Thoracic aorta (tissue), 2 donors: ENCODE measurements at regions not wholly inside any gene's neighbourhood (a gene's known extent, or its start where the extent isn't known, plus 50 kb on each side); places are given as distances from the start of the nearest gene placed in this dataset.

Source experiments
- ATAC-seq: fragments of 150-250 bp; one replicate; pipeline ENCODE4 v1.8.0; 2017; ENCODE audit warnings: low read depth; ENCODE audit not compliant: insufficient number of reproducible peaks, low FRiP score
- DNase-seq: peaks from one replicate; pipeline ENCODE4 v3.0.0-alpha.2; 2020; ENCODE audit warnings: low spot score
- H3K27ac ChIP-seq, 2 donors: fragments of 200-600 bp; sonication (generic); 1 replicate in 1 of 2; 2 replicates in 1 of 2; pipeline ENCODE4 v1.5.1; 2016; ENCODE audit warnings: mild to moderate bottlenecking in 2 of 2, moderate library complexity in 2 of 2
- H3K27me3 ChIP-seq: fragments of 200-600 bp; sonication (generic); replicated peaks from 2 replicates; pipeline ENCODE4 v1.6.0; 2016; ENCODE audit warnings: mild to moderate bottlenecking; ENCODE audit not compliant: insufficient read depth
- H3K36me3 ChIP-seq: fragments of 200-600 bp; sonication (generic); one replicate; pipeline ENCODE4 v1.5.1; 2016
- H3K4me1 ChIP-seq, 2 donors: fragments of 200-600 bp; sonication (generic); 1 replicate in 1 of 2; 2 replicates in 1 of 2; pipeline versions ENCODE4 v1.5.1 to v1.6.0; 2016; ENCODE audit warnings: low read depth in 2 of 2, mild to moderate bottlenecking in 1 of 2; ENCODE audit not compliant: control insufficient read depth in 1 of 2
- H3K4me3 ChIP-seq: fragments of 200-600 bp; sonication (generic); 2 replicates; pipeline ENCODE4 v1.5.1; 2016; ENCODE audit warnings: mild to moderate bottlenecking
- H3K9me3 ChIP-seq: fragments of 200-600 bp; sonication (generic); 2 replicates; pipeline ENCODE4 v1.5.1; 2016
- TF ChIP-seq, protein P1 (sequence below): fragments of 200-600 bp; sonication (generic); IDR thresholded peaks from one replicate; pipeline ENCODE4 v1.5.1; 2019; ENCODE audit warnings: antibody characterized with exemption

DNA sequence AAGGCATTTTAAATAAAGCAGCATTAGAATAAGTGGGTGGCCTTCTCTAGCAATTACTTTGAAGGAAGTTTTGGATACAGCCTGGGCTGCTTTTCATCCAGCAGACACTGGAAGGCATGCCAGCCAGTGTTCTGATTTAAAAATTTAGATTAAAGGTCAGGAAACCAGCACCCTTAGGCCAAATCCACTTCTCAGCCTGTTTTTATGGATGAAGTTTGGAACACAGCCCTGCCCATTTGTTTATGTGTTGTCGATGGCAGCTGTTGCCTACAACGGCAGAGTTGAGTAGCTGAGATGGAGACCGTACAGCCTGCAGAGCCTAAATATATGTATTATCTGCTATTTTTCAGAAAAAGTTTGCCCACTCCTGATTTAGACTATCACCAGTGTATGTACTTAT lies 313.6 kb upstream of the ACVR2A start:
- Histone ChIP-seq H3K27me3 (no peaks in the 10 kb centered on the region), H3K4me3 (no peak overlapping the region), H3K4me1 (no peaks in the 10 kb centered on the region), H3K27ac (no peak overlapping the region), H3K36me3 (no peaks in the 10 kb centered on the region), H3K9me3 (no peaks in the 10 kb centered on the region)
- ATAC-seq (no peak), DNase-seq (no peak)
- TF ChIP-seq, protein P1, sequence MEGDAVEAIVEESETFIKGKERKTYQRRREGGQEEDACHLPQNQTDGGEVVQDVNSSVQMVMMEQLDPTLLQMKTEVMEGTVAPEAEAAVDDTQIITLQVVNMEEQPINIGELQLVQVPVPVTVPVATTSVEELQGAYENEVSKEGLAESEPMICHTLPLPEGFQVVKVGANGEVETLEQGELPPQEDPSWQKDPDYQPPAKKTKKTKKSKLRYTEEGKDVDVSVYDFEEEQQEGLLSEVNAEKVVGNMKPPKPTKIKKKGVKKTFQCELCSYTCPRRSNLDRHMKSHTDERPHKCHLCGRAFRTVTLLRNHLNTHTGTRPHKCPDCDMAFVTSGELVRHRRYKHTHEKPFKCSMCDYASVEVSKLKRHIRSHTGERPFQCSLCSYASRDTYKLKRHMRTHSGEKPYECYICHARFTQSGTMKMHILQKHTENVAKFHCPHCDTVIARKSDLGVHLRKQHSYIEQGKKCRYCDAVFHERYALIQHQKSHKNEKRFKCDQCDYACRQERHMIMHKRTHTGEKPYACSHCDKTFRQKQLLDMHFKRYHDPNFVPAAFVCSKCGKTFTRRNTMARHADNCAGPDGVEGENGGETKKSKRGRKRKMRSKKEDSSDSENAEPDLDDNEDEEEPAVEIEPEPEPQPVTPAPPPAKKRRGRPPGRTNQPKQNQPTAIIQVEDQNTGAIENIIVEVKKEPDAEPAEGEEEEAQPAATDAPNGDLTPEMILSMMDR: no peak

DNA sequence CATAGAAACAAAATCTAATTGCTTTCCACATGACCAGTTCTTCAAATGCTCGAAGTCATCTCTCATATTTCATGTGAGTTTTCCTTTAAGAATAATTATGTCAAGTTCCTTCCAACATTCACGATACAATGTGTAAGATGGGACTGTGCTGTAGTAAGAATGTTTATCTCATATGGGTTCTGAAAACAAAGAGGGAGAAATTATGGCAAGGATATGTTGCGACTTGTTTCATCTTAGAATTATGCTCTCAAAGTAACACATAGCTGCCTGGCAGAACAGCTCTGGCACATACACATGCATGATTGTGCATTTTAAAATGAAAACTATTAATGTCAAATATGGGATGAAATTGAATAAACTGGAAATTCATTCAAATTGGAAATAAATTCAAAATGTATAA lies 314.8 kb upstream of the ACVR2A start:
- no peaks in the 10 kb centered on the region for H3K27me3 ChIP-seq
- no peaks in the 10 kb centered on the region for H3K9me3 ChIP-seq
- H3K36me3 ChIP-seq: no peaks in the 10 kb centered on the region
- H3K4me1 ChIP-seq: no peaks in the 10 kb centered on the region
- no peak overlapping the region for H3K4me3 ChIP-seq
- DNase-seq: no peak
- ATAC-seq: no peak
- TF ChIP-seq, protein P1: no peak
- H3K27ac ChIP-seq: no peak overlapping the region

DNA sequence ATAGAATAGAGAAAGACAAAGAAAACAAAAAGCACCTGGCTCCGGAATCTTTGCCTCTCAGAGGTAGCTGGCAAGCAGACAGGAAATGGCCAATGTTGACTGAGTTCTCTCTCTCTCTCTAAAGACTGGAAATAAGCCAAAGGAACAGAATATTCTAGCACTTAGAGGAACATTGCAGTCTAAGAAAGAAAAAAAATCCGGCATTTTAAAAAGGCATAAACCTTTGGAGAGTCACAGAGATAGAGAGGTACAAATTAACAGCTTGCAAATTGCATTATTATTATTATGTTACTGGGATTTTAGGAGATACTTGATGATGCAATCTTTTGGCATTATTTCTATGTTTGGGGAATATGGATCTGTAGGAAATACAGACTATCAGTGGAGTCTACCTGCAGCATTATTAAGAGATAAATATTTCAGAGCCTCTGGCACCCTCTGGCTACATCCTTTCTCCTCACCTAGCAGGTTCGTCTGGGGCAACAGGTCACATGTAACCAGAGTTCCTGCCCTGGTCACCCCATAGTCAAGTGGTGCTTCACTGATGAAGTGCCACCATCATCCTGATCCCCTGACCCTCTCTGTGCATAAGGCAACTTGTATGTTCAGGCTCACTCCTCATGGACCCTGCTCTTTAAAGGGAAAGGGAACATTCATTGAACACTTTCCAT lies 318.9 kb upstream of the ACVR2A start:
- H3K4me1 ChIP-seq: no peaks in the 10 kb centered on the region
- ATAC-seq: no peak
- TF ChIP-seq, protein P1: no peak

DNA sequence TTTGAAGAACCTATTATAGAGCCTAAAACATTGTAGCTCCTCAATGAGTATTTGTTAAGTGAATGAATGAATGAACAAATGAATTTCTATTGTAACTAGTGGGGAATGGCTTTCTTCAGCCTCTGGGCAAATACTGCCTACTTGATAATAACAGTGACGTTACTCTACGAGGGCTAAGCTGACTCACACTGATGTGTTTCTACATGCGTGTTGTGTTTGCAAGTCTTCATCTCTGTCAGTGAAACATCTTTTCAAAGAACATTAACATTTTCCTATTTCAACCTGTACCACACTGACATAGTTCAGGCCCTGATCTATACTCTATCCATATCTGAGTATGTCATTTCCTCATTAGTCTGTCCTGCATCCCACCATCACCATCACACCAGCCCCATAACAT lies 319.9 kb upstream of the ACVR2A start:
- Histone ChIP-seq H3K27ac (no peak overlapping the region), H3K36me3 (no peaks in the 10 kb centered on the region), H3K4me3 (no peak overlapping the region), H3K9me3 (no peaks in the 10 kb centered on the region), H3K27me3 (no peaks in the 10 kb centered on the region), H3K4me1 (no peaks in the 10 kb centered on the region)
- DNase-seq (no peak), ATAC-seq (no peak)
- TF ChIP-seq, protein P1: no peak

More for the DNA sequence above, 318.9 kb upstream of the ACVR2A start:
- Histone ChIP-seq H3K4me3 (no peak overlapping the region), H3K9me3 (no peaks in the 10 kb centered on the region), H3K36me3 (no peaks in the 10 kb centered on the region), H3K27me3 (no peaks in the 10 kb centered on the region), H3K27ac (no peak overlapping the region)
- DNase-seq: no peak

DNA sequence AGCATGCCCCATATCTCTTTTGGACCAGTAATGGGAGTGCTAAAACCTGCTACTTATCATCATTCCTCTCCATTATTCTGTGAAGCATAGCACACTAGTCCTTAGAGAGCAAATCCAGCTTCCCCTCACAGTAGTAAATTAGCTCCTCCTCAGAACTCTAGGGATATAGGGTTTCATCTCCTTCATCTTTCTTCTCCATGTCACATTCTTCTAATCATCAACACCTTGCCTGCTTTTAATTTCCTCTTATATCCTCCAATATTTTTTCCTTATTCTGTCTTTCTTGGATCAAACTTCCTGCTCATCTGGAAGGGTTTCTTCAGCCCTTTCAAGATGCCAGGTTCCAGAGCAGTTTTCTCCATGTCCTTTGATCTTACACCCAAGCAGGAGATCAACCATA lies 321.4 kb upstream of the ACVR2A start:
- no peak for DNase-seq

More for the DNA sequence above, 321.4 kb upstream of the ACVR2A start:
- no peak overlapping the region for H3K4me3 ChIP-seq
- no peak for ATAC-seq
- no peaks in the 10 kb centered on the region for H3K4me1 ChIP-seq
- H3K9me3 ChIP-seq: no peaks in the 10 kb centered on the region
- TF ChIP-seq, protein P1: no peak
- H3K27ac ChIP-seq: no peak overlapping the region
- H3K36me3 ChIP-seq: no peaks in the 10 kb centered on the region
- H3K27me3 ChIP-seq: no peaks in the 10 kb centered on the region
